ENCODE measurements at regions not wholly inside any gene's neighbourhood (a gene's known extent, or its start where the extent isn't known, plus 50 kb on each side); places are given as distances from the start of the nearest gene placed in this dataset.

- Mint-ChIP-seq H3K9me3 (peaks cover 2 to 8% of the 10 kb centered on the region in 2 donors), H3K27me3 (no peaks in the 10 kb centered on the region)
These were observed 77.5 kb downstream of the BMP4 start for GRCh38 chr14:53879022-53879686.

GRCh38 chr14:53875324-53875897, 81.2 kb downstream of the BMP4 start:
- Mint-ChIP-seq H3K27ac (no peak overlapping the region), H3K27me3 (no peaks in the 10 kb centered on the region), H3K4me1 (ENCODE audit: low read depth in 2 of 2) (no peaks in the 10 kb centered on the region), H3K36me3 (ENCODE audit: insufficient read depth) (no peaks in the 10 kb centered on the region), H3K9me3 (peaks cover 2 to 8% of the 10 kb centered on the region in 2 donors), H3K4me3 (no peak overlapping the region)
- DNase-seq = no peak
- no peak for ATAC-seq (replicated peaks)

More at GRCh38 chr14:53879022-53879686, 77.5 kb downstream of the BMP4 start:
- Mint-ChIP-seq H3K4me3 (no peak overlapping the region), H3K27ac (no peak overlapping the region), H3K36me3 (ENCODE audit: insufficient read depth) (no peaks in the 10 kb centered on the region), H3K4me1 (ENCODE audit: low read depth in 2 of 2) (no peaks in the 10 kb centered on the region)
- no peak for ATAC-seq (replicated peaks)
- DNase-seq = no peak

GRCh38 chr14:53874704-53875103, 81.9 kb downstream of the BMP4 start:
- H3K4me3 Mint-ChIP-seq = no peak overlapping the region
- ATAC-seq (replicated peaks) (no peak), DNase-seq (no peak)
- no peaks in the 10 kb centered on the region for H3K36me3 Mint-ChIP-seq (ENCODE audit: insufficient read depth)
- H3K27me3 Mint-ChIP-seq = no peaks in the 10 kb centered on the region
- peaks cover 5 to 8% of the 10 kb centered on the region in 2 donors for H3K9me3 Mint-ChIP-seq
- no peaks in the 10 kb centered on the region for H3K4me1 Mint-ChIP-seq (ENCODE audit: low read depth in 2 of 2)
- H3K27ac Mint-ChIP-seq = no peak overlapping the region

- DNase-seq = no peak
These were observed 83.9 kb downstream of the BMP4 start for GRCh38 chr14:53872681-53873089.

GRCh38 chr14:53871951-53872350, 84.7 kb downstream of the BMP4 start:
- no peaks in the 10 kb centered on the region for H3K27me3 Mint-ChIP-seq
- H3K4me1 Mint-ChIP-seq (ENCODE audit: low read depth in 2 of 2) = no peaks in the 10 kb centered on the region
- no peak overlapping the region for H3K4me3 Mint-ChIP-seq
- no peak for DNase-seq
- no peak overlapping the region for H3K27ac Mint-ChIP-seq
- no peak for ATAC-seq (replicated peaks)
- no peaks in the 10 kb centered on the region for H3K36me3 Mint-ChIP-seq (ENCODE audit: insufficient read depth)
- H3K9me3 Mint-ChIP-seq = peaks cover 5 to 8% of the 10 kb centered on the region in 2 donors

More at GRCh38 chr14:53872681-53873089, 83.9 kb downstream of the BMP4 start:
- Mint-ChIP-seq H3K9me3 (peaks cover 5 to 8% of the 10 kb centered on the region in 2 donors), H3K4me1 (ENCODE audit: low read depth in 2 of 2) (no peaks in the 10 kb centered on the region), H3K4me3 (no peak overlapping the region), H3K27me3 (no peaks in the 10 kb centered on the region), H3K36me3 (ENCODE audit: insufficient read depth) (no peaks in the 10 kb centered on the region), H3K27ac (no peak overlapping the region)
- ATAC-seq (replicated peaks) = no peak

- DNase-seq = no peak
- H3K36me3 Mint-ChIP-seq (ENCODE audit: insufficient read depth) = no peaks in the 10 kb centered on the region
- peaks cover 0 to 3% of the 10 kb centered on the region in 2 donors for H3K9me3 Mint-ChIP-seq
- no peak overlapping the region for H3K4me3 Mint-ChIP-seq
- no peaks in the 10 kb centered on the region for H3K4me1 Mint-ChIP-seq (ENCODE audit: low read depth in 2 of 2)
- no peak for ATAC-seq (replicated peaks)
- no peaks in the 10 kb centered on the region for H3K27me3 Mint-ChIP-seq
- no peak overlapping the region for H3K27ac Mint-ChIP-seq
These were observed 85.6 kb downstream of the BMP4 start for GRCh38 chr14:53871011-53871410.

- ATAC-seq (replicated peaks) (no peak), DNase-seq (no peak)
- Mint-ChIP-seq H3K36me3 (ENCODE audit: insufficient read depth) (no peaks in the 10 kb centered on the region), H3K4me3 (no peak overlapping the region), H3K27me3 (no peaks in the 10 kb centered on the region), H3K27ac (no peak overlapping the region), H3K9me3 (peaks cover 0 to 3% of the 10 kb centered on the region in 2 donors), H3K4me1 (ENCODE audit: low read depth in 2 of 2) (no peaks in the 10 kb centered on the region)
These were observed 90.9 kb downstream of the BMP4 start for GRCh38 chr14:53865711-53866110.

GRCh38 chr14:53861781-53862180, 94.8 kb downstream of the BMP4 start:
- ATAC-seq (replicated peaks) (no peak), DNase-seq (no peak)
- no peaks in the 10 kb centered on the region for H3K36me3 Mint-ChIP-seq (ENCODE audit: insufficient read depth)
- no peaks in the 10 kb centered on the region for H3K27me3 Mint-ChIP-seq
- no peak overlapping the region for H3K4me3 Mint-ChIP-seq
- H3K9me3 Mint-ChIP-seq = peaks cover 0 to 4% of the 10 kb centered on the region in 2 donors
- no peak overlapping the region for H3K27ac Mint-ChIP-seq
- no peaks in the 10 kb centered on the region for H3K4me1 Mint-ChIP-seq (ENCODE audit: low read depth in 2 of 2)

- H3K27me3 Mint-ChIP-seq = no peaks in the 10 kb centered on the region
- no peaks in the 10 kb centered on the region for H3K36me3 Mint-ChIP-seq (ENCODE audit: insufficient read depth)
- peaks cover 6 to 8% of the 10 kb centered on the region in 2 donors for H3K9me3 Mint-ChIP-seq
- DNase-seq (no peak), ATAC-seq (replicated peaks) (no peak)
- H3K4me1 Mint-ChIP-seq (ENCODE audit: low read depth in 2 of 2) = no peaks in the 10 kb centered on the region
- H3K4me3 Mint-ChIP-seq = no peak overlapping the region
- no peak overlapping the region for H3K27ac Mint-ChIP-seq
These were observed 98.3 kb downstream of the BMP4 start for GRCh38 chr14:53858345-53858684.

- no peaks in the 10 kb centered on the region for H3K27me3 Mint-ChIP-seq
- no peaks in the 10 kb centered on the region for H3K36me3 Mint-ChIP-seq (ENCODE audit: insufficient read depth)
- H3K4me3 Mint-ChIP-seq = no peak overlapping the region
- no peak overlapping the region for H3K27ac Mint-ChIP-seq
- no peak for DNase-seq
- ATAC-seq (replicated peaks) = no peak
- no peaks in the 10 kb centered on the region for H3K4me1 Mint-ChIP-seq (ENCODE audit: low read depth in 2 of 2)
- H3K9me3 Mint-ChIP-seq = peaks cover 6 to 8% of the 10 kb centered on the region in 2 donors
These were observed 98.8 kb downstream of the BMP4 start for GRCh38 chr14:53857625-53858344.

- H3K4me3 Mint-ChIP-seq = no peak overlapping the region
- H3K36me3 Mint-ChIP-seq (ENCODE audit: insufficient read depth) = no peaks in the 10 kb centered on the region
- H3K27ac Mint-ChIP-seq = no peak overlapping the region
- H3K4me1 Mint-ChIP-seq (ENCODE audit: low read depth in 2 of 2) = no peaks in the 10 kb centered on the region
- H3K9me3 Mint-ChIP-seq = peaks cover 8 to 11% of the 10 kb centered on the region in 2 donors
- DNase-seq (no peak), ATAC-seq (replicated peaks) (no peak)
- H3K27me3 Mint-ChIP-seq = no peaks in the 10 kb centered on the region
These were observed 101.1 kb downstream of the BMP4 start for GRCh38 chr14:53855574-53855973.

GRCh38 chr14:53855127-53855526, 101.5 kb downstream of the BMP4 start:
- H3K27me3 Mint-ChIP-seq = no peaks in the 10 kb centered on the region
- H3K9me3 Mint-ChIP-seq = peaks cover 10 to 15% of the 10 kb centered on the region in 2 donors
- no peak overlapping the region for H3K4me3 Mint-ChIP-seq
- DNase-seq = no peak
- no peak overlapping the region for H3K27ac Mint-ChIP-seq
- no peak for ATAC-seq (replicated peaks)
- no peaks in the 10 kb centered on the region for H3K4me1 Mint-ChIP-seq (ENCODE audit: low read depth in 2 of 2)
- H3K36me3 Mint-ChIP-seq (ENCODE audit: insufficient read depth) = no peaks in the 10 kb centered on the region

- Mint-ChIP-seq H3K9me3 (peaks cover 4 to 17% of the 10 kb centered on the region in 2 donors), H3K27me3 (no peaks in the 10 kb centered on the region), H3K36me3 (ENCODE audit: insufficient read depth) (no peaks in the 10 kb centered on the region), H3K27ac (no peak overlapping the region), H3K4me3 (no peak overlapping the region), H3K4me1 (ENCODE audit: low read depth in 2 of 2) (no peaks in the 10 kb centered on the region)
- DNase-seq = no peak
- ATAC-seq (replicated peaks) = no peak
These were observed 105.1 kb downstream of the BMP4 start for GRCh38 chr14:53851394-53852090.

All from effector memory CD8-positive, alpha-beta T cell (primary cell).